ENCODE measurements at regions not wholly inside any gene's neighbourhood (a gene's known extent, or its start where the extent isn't known, plus 50 kb on each side); places are given as distances from the start of the nearest gene placed in this dataset.

DNA sequence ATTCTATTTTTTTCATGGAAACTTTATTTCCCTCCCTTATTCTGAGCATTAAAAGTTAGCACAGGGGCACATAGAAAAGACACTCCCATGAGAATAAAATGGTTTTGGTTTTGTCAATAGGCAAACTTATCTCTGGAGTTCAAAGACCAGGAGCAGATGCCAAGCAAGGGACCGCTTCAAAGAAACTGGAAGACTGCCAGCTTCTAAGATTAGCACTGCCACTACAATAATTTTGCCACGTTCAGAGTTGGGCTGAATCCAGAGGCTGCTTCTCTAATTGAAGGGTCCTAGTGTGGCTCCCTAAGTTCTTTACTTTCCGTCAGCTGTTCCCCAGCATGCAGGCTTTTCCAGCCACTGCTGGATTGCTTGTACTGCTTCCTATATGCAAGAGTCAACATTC is 681.0 kb upstream of the GCFC2 start:
- no peak overlapping the region for H2BK15ac ChIP-seq (replicated peaks; ENCODE audit: low read depth)
- no peak overlapping the region for H3K4me3 ChIP-seq (ENCODE audit: low read length)
- no peaks in the 10 kb centered on the region for H3K36me3 ChIP-seq (ENCODE audit: control insufficient read depth, insufficient read depth, low read length)
- H3K18ac ChIP-seq (ENCODE audit: low read length): peak overlapping the region; percentile 39
- no peak overlapping the region for H3K4ac ChIP-seq (ENCODE audit: low read depth, low read length)
- no peak overlapping the region for H4K5ac ChIP-seq (ENCODE audit: low read length)
- no peak overlapping the region for H2BK120ac ChIP-seq (ENCODE audit: low read depth, low read length)
- no peak for DNase-seq
- no CpG with 5 or more reads among the region's 3 CpGs for WGBS (ENCODE audit: extremely low coverage, insufficient coverage, low lambda C conversion rate)
- no peaks in the 10 kb centered on the region for H3K27me3 ChIP-seq (ENCODE audit: insufficient read depth, low read length, poor library complexity)
- no peak overlapping the region for H2BK5ac ChIP-seq (ENCODE audit: low read length)
- no peak overlapping the region for H2AK5ac ChIP-seq (ENCODE audit: low read length)
- H3K9ac ChIP-seq (ENCODE audit: low read length): no peak overlapping the region
- no peak overlapping the region for H3K4me2 ChIP-seq (ENCODE audit: low read length)
- no peaks in the 10 kb centered on the region for H3K79me1 ChIP-seq (ENCODE audit: low read length)
- no peak overlapping the region for H4K8ac ChIP-seq (ENCODE audit: low read depth, low read length)
- no peak overlapping the region for H3K56ac ChIP-seq (ENCODE audit: low read length)
- H3K27ac ChIP-seq (ENCODE audit: low read depth, low read length): no peak overlapping the region
- H3K79me2 ChIP-seq (ENCODE audit: control insufficient read depth, insufficient read depth, low read length): no peaks in the 10 kb centered on the region
- no peaks in the 10 kb centered on the region for H3K4me1 ChIP-seq (ENCODE audit: control insufficient read depth, low read depth, low read length)
- no peak overlapping the region for H3K23ac ChIP-seq (ENCODE audit: low read length)

DNA sequence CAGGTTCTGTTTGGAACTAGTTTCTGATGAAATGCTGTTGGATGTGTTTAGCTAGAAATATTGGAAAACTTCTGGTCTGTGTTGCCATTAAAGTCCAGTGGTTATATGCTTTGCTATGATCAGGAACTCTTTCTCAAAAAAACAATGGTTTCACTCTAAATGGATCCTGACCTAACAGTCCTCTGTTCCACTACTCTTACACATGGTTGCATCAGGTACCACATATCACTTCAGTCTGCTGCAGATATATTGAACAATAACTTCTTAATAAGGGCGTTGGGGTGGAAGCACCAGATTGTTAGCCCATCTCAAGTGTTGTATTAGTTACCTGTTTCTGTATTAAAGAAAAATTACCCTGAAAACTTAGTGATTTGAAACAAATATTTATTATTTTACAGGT is 676.6 kb upstream of the GCFC2 start:
- no peak overlapping the region for H3K18ac ChIP-seq (ENCODE audit: low read length)

GRCh38 chr2:76385943-76386342 is 675.2 kb upstream of the GCFC2 start:
- Histone ChIP-seq H2BK120ac (ENCODE audit: low read depth, low read length) (no peak overlapping the region), H3K23ac (ENCODE audit: low read length) (no peak overlapping the region), H3K4ac (ENCODE audit: low read depth, low read length) (no peak overlapping the region), H3K27ac (ENCODE audit: low read depth, low read length) (no peak overlapping the region), H2AK5ac (ENCODE audit: low read length) (no peak overlapping the region), H3K79me2 (ENCODE audit: control insufficient read depth, insufficient read depth, low read length) (no peaks in the 10 kb centered on the region), H3K4me2 (ENCODE audit: low read length) (no peak overlapping the region), H2BK15ac (replicated peaks; ENCODE audit: low read depth) (no peak overlapping the region), H3K4me1 (ENCODE audit: control insufficient read depth, low read depth, low read length) (no peaks in the 10 kb centered on the region), H2BK5ac (ENCODE audit: low read length) (no peak overlapping the region), H3K56ac (ENCODE audit: low read length) (no peak overlapping the region), H4K5ac (ENCODE audit: low read length) (no peak overlapping the region), H3K18ac (ENCODE audit: low read length) (no peak overlapping the region), H3K9ac (ENCODE audit: low read length) (no peak overlapping the region), H4K8ac (ENCODE audit: low read depth, low read length) (no peak overlapping the region), H3K27me3 (ENCODE audit: insufficient read depth, low read length, poor library complexity) (no peaks in the 10 kb centered on the region), H3K79me1 (ENCODE audit: low read length) (no peaks in the 10 kb centered on the region), H3K4me3 (ENCODE audit: low read length) (no peak overlapping the region), H3K36me3 (ENCODE audit: control insufficient read depth, insufficient read depth, low read length) (no peaks in the 10 kb centered on the region)
- no peak for DNase-seq
- no CpG with 5 or more reads among the region's 1 CpG for whole genome bisulfite sequencing (ENCODE audit: extremely low coverage, insufficient coverage, low lambda C conversion rate)

More for the DNA sequence above, 676.6 kb upstream of the GCFC2 start:
- no peak overlapping the region for H2BK15ac ChIP-seq (replicated peaks; ENCODE audit: low read depth)
- H3K4me3 ChIP-seq (ENCODE audit: low read length): no peak overlapping the region
- no peaks in the 10 kb centered on the region for H3K27me3 ChIP-seq (ENCODE audit: insufficient read depth, low read length, poor library complexity)
- no peak overlapping the region for H3K56ac ChIP-seq (ENCODE audit: low read length)
- H3K4ac ChIP-seq (ENCODE audit: low read depth, low read length): no peak overlapping the region
- H3K36me3 ChIP-seq (ENCODE audit: control insufficient read depth, insufficient read depth, low read length): no peaks in the 10 kb centered on the region
- no peak overlapping the region for H4K5ac ChIP-seq (ENCODE audit: low read length)
- no peak overlapping the region for H2BK5ac ChIP-seq (ENCODE audit: low read length)
- no peak overlapping the region for H2AK5ac ChIP-seq (ENCODE audit: low read length)
- no peak overlapping the region for H3K4me2 ChIP-seq (ENCODE audit: low read length)
- no peak overlapping the region for H3K9ac ChIP-seq (ENCODE audit: low read length)
- WGBS (ENCODE audit: extremely low coverage, insufficient coverage, low lambda C conversion rate): no CpG with 5 or more reads among the region's 1 CpG
- H3K79me1 ChIP-seq (ENCODE audit: low read length): no peaks in the 10 kb centered on the region
- no peaks in the 10 kb centered on the region for H3K79me2 ChIP-seq (ENCODE audit: control insufficient read depth, insufficient read depth, low read length)
- no peak overlapping the region for H4K8ac ChIP-seq (ENCODE audit: low read depth, low read length)
- no peak overlapping the region for H3K23ac ChIP-seq (ENCODE audit: low read length)
- H2BK120ac ChIP-seq (ENCODE audit: low read depth, low read length): no peak overlapping the region
- no peak for DNase-seq
- H3K27ac ChIP-seq (ENCODE audit: low read depth, low read length): no peak overlapping the region
- H3K4me1 ChIP-seq (ENCODE audit: control insufficient read depth, low read depth, low read length): no peaks in the 10 kb centered on the region

DNA sequence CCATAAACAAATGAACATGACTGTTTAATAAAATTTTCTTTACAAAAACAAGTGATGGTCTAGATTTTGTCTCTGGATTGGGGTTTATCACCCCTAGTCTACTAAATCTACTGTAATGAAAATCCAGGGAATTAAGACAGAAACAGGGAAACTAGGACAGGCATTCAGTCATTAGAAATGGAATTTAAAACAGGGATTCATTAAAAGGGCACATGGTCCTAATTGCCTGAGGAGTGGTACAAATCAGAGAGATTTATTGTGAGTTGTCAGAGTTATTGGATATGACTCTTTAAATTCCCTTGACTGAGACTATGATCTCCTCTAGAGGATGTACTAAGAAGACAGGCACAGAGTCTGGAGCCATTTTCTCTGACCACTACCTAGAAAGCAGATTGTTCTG is 670.9 kb upstream of the GCFC2 start:
- H3K27ac ChIP-seq (ENCODE audit: low read depth, low read length): no peak overlapping the region
- H3K79me2 ChIP-seq (ENCODE audit: control insufficient read depth, insufficient read depth, low read length): no peaks in the 10 kb centered on the region
- H3K23ac ChIP-seq (ENCODE audit: low read length): no peak overlapping the region
- no peaks in the 10 kb centered on the region for H3K27me3 ChIP-seq (ENCODE audit: insufficient read depth, low read length, poor library complexity)
- H4K8ac ChIP-seq (ENCODE audit: low read depth, low read length): no peak overlapping the region
- no peak overlapping the region for H3K4ac ChIP-seq (ENCODE audit: low read depth, low read length)
- DNase-seq: no peak
- H3K18ac ChIP-seq (ENCODE audit: low read length): no peak overlapping the region
- no peak overlapping the region for H3K4me2 ChIP-seq (ENCODE audit: low read length)
- no peak overlapping the region for H3K9ac ChIP-seq (ENCODE audit: low read length)
- no peaks in the 10 kb centered on the region for H3K4me1 ChIP-seq (ENCODE audit: control insufficient read depth, low read depth, low read length)
- H2BK15ac ChIP-seq (replicated peaks; ENCODE audit: low read depth): no peak overlapping the region
- H3K4me3 ChIP-seq (ENCODE audit: low read length): no peak overlapping the region
- no peak overlapping the region for H3K56ac ChIP-seq (ENCODE audit: low read length)
- no peaks in the 10 kb centered on the region for H3K36me3 ChIP-seq (ENCODE audit: control insufficient read depth, insufficient read depth, low read length)
- H2AK5ac ChIP-seq (ENCODE audit: low read length): no peak overlapping the region
- no peak overlapping the region for H2BK5ac ChIP-seq (ENCODE audit: low read length)
- H3K79me1 ChIP-seq (ENCODE audit: low read length): no peaks in the 10 kb centered on the region
- H2BK120ac ChIP-seq (ENCODE audit: low read depth, low read length): no peak overlapping the region
- H4K5ac ChIP-seq (ENCODE audit: low read length): no peak overlapping the region

- Histone ChIP-seq H3K79me2 (ENCODE audit: control insufficient read depth, insufficient read depth, low read length) (no peaks in the 10 kb centered on the region), H3K23ac (ENCODE audit: low read length) (no peak overlapping the region), H3K18ac (ENCODE audit: low read length) (no peak overlapping the region), H2BK5ac (ENCODE audit: low read length) (no peak overlapping the region), H4K8ac (ENCODE audit: low read depth, low read length) (no peak overlapping the region), H3K4me2 (ENCODE audit: low read length) (no peak overlapping the region), H2AK5ac (ENCODE audit: low read length) (no peak overlapping the region), H3K27ac (ENCODE audit: low read depth, low read length) (no peak overlapping the region), H3K9ac (ENCODE audit: low read length) (no peak overlapping the region), H2BK120ac (ENCODE audit: low read depth, low read length) (no peak overlapping the region), H3K27me3 (ENCODE audit: insufficient read depth, low read length, poor library complexity) (no peaks in the 10 kb centered on the region), H3K4ac (ENCODE audit: low read depth, low read length) (no peak overlapping the region), H3K79me1 (ENCODE audit: low read length) (no peaks in the 10 kb centered on the region), H2BK15ac (replicated peaks; ENCODE audit: low read depth) (no peak overlapping the region), H3K56ac (ENCODE audit: low read length) (no peak overlapping the region), H4K5ac (ENCODE audit: low read length) (no peak overlapping the region), H3K4me3 (ENCODE audit: low read length) (no peak overlapping the region), H3K4me1 (ENCODE audit: control insufficient read depth, low read depth, low read length) (no peaks in the 10 kb centered on the region), H3K36me3 (ENCODE audit: control insufficient read depth, insufficient read depth, low read length) (no peaks in the 10 kb centered on the region)
- DNase-seq: no peak
- no CpG with 5 or more reads among the region's 1 CpG for WGBS (ENCODE audit: extremely low coverage, insufficient coverage, low lambda C conversion rate)
Measured at GRCh38 chr2:76378140-76378539, 667.4 kb upstream of the GCFC2 start.

- Histone ChIP-seq H3K4me3 (ENCODE audit: low read length) (no peak overlapping the region), H3K23ac (ENCODE audit: low read length) (no peak overlapping the region), H4K8ac (ENCODE audit: low read depth, low read length) (no peak overlapping the region), H4K5ac (ENCODE audit: low read length) (no peak overlapping the region), H3K9ac (ENCODE audit: low read length) (no peak overlapping the region), H3K27ac (ENCODE audit: low read depth, low read length) (no peak overlapping the region), H2BK120ac (ENCODE audit: low read depth, low read length) (no peak overlapping the region), H3K4me1 (ENCODE audit: control insufficient read depth, low read depth, low read length) (no peaks in the 10 kb centered on the region), H3K4ac (ENCODE audit: low read depth, low read length) (no peak overlapping the region), H3K56ac (ENCODE audit: low read length) (no peak overlapping the region), H2BK15ac (replicated peaks; ENCODE audit: low read depth) (no peak overlapping the region), H3K18ac (ENCODE audit: low read length) (no peak overlapping the region), H3K4me2 (ENCODE audit: low read length) (no peak overlapping the region), H3K79me1 (ENCODE audit: low read length) (no peaks in the 10 kb centered on the region), H3K79me2 (ENCODE audit: control insufficient read depth, insufficient read depth, low read length) (no peaks in the 10 kb centered on the region), H2AK5ac (ENCODE audit: low read length) (no peak overlapping the region), H2BK5ac (ENCODE audit: low read length) (no peak overlapping the region), H3K27me3 (ENCODE audit: insufficient read depth, low read length, poor library complexity) (no peaks in the 10 kb centered on the region), H3K36me3 (ENCODE audit: control insufficient read depth, insufficient read depth, low read length) (no peaks in the 10 kb centered on the region)
- DNase-seq: no peak
- WGBS (ENCODE audit: extremely low coverage, insufficient coverage, low lambda C conversion rate): no CpG with 5 or more reads among the region's 2 CpGs
Measured at GRCh38 chr2:76341439-76341838, 630.7 kb upstream of the GCFC2 start.

Measured in mesendoderm (in vitro differentiated cells).